GM23248 (cell line): ENCODE measurements at regions not wholly inside any gene's neighbourhood (a gene's known extent, or its start where the extent isn't known, plus 50 kb on each side); places are given as distances from the start of the nearest gene placed in this dataset.

ENCODE experiments used
- EZH2 ChIP-seq: fragments of 200-600 bp; sonication (generic); IDR thresholded peaks from 2 replicates; pipeline ENCODE4 v1.6.1; 2018; ENCODE audit warnings: antibody characterized with exemption, mild to moderate bottlenecking; ENCODE audit not compliant: insufficient read depth, poor library complexity, severe bottlenecking
- EZH2phosphoT487 ChIP-seq: fragments of 200-600 bp; sonication (generic); IDR thresholded peaks from 2 replicates; pipeline ENCODE4 v1.6.1; 2018; ENCODE audit warnings: antibody characterized with exemption, moderate library complexity, mild to moderate bottlenecking, low read depth; ENCODE audit not compliant: insufficient read depth

GRCh38 chr16:86225905-86226371 is 284.4 kb upstream of the FOXF1 start:
- no peak for TF ChIP-seq EZH2
- no peak for TF ChIP-seq EZH2phosphoT487
